Hepatocyte (in vitro differentiated cells): ENCODE measurements at regions not wholly inside any gene's neighbourhood (a gene's known extent, or its start where the extent isn't known, plus 50 kb on each side); places are given as distances from the start of the nearest gene placed in this dataset.

ENCODE experiments used
- DNase-seq: peaks from one replicate; pipeline ENCODE4 v3.0.0-alpha.2; 2016; ENCODE audit warnings: low spot score
- H2AFZ ChIP-seq: fragments of 200-600 bp; sonication (generic); 2 replicates; pipeline ENCODE4 v1.6.0; 2016; ENCODE audit warnings: antibody characterized with exemption, mild to moderate bottlenecking
- H3K27ac ChIP-seq: fragments of 200-600 bp; sonication (generic); 2 replicates; pipeline ENCODE4 v1.5.1; 2016; ENCODE audit warnings: mild to moderate bottlenecking
- H3K27me3 ChIP-seq: fragments of 200-600 bp; sonication (generic); 2 replicates; pipeline ENCODE4 v1.6.1; 2016
- H3K36me3 ChIP-seq: fragments of 200-600 bp; sonication (generic); replicated peaks from 2 replicates; pipeline ENCODE4 v1.5.1; 2016; ENCODE audit warnings: low read depth; ENCODE audit not compliant: insufficient read depth
- H3K4me1 ChIP-seq: fragments of 200-600 bp; sonication (generic); 2 replicates; pipeline ENCODE4 v1.5.1; 2016; ENCODE audit warnings: mild to moderate bottlenecking, moderate library complexity; ENCODE audit not compliant: insufficient read depth
- H3K4me2 ChIP-seq: fragments of 200-600 bp; sonication (generic); 2 replicates; pipeline ENCODE4 v1.6.0; 2016
- H3K4me3 ChIP-seq: fragments of 200-600 bp; sonication (generic); 2 replicates; pipeline ENCODE4 v1.5.1; 2016; ENCODE audit warnings: mild to moderate bottlenecking
- H3K79me2 ChIP-seq: fragments of 200-600 bp; sonication (generic); 2 replicates; pipeline ENCODE4 v1.6.0; 2017; ENCODE audit warnings: mild to moderate bottlenecking
- H3K9me2 ChIP-seq: fragments of 200-600 bp; sonication (generic); replicated peaks from 2 replicates; pipeline ENCODE4 v1.6.0; 2017; ENCODE audit warnings: mild to moderate bottlenecking; ENCODE audit not compliant: insufficient read depth
- H3K9me3 ChIP-seq: fragments of 200-600 bp; sonication (generic); 2 replicates; pipeline ENCODE4 v1.5.1; 2016; ENCODE audit warnings: low read depth, mild to moderate bottlenecking
- H4K20me1 ChIP-seq: fragments of 200-600 bp; sonication (generic); 2 replicates; pipeline ENCODE4 v1.6.0; 2016; ENCODE audit warnings: mild to moderate bottlenecking; ENCODE audit not compliant: insufficient read depth, poor library complexity, severe bottlenecking
- CTCF ChIP-seq: fragments of 200-600 bp; sonication (generic); IDR thresholded peaks from 2 replicates; pipeline ENCODE4 v1.5.1; 2016; ENCODE audit warnings: antibody characterized with exemption, mild to moderate bottlenecking; ENCODE audit not compliant: poor library complexity
- EZH2 ChIP-seq: fragments of 200-600 bp; sonication (generic); IDR thresholded peaks from 2 replicates; pipeline ENCODE4 v1.6.1; 2016; ENCODE audit warnings: antibody characterized with exemption, mild to moderate bottlenecking, borderline replicate concordance
- EZH2phosphoT487 ChIP-seq: fragments of 200-600 bp; sonication (generic); IDR thresholded peaks from one replicate; pipeline ENCODE4 v1.6.1; 2018; ENCODE audit warnings: antibody characterized with exemption, mild to moderate bottlenecking, low read depth, moderate library complexity; ENCODE audit not compliant: unreplicated experiment, severe bottlenecking
- WGBS: methylation state at CpG from one replicate; pipeline ENCODE4 v1.1.6; 2016; ENCODE audit warnings: low lambda C conversion rate; ENCODE audit errors: missing lambda C conversion rate; 5-methylcytosine and 5-hydroxymethylcytosine counted together

GRCh38 chr4:189376901-189377300 is 563.8 kb upstream of the FRG1 start:
- Histone ChIP-seq H3K27me3 (no peaks in the 10 kb centered on the region), H3K4me3 (no peak overlapping the region), H3K9me2 (no peaks in the 10 kb centered on the region), H3K27ac (no peak overlapping the region), H3K9me3 (no peaks in the 10 kb centered on the region), H4K20me1 (no peaks in the 10 kb centered on the region), H3K36me3 (no peaks in the 10 kb centered on the region), H3K4me2 (no peak overlapping the region), H2AFZ (no peak overlapping the region), H3K4me1 (no peaks in the 10 kb centered on the region), H3K79me2 (no peaks in the 10 kb centered on the region)
- DNase-seq: no peak
- 86% methylated on average over 2 of the region's 2 CpGs for WGBS
- no peak for TF ChIP-seq CTCF
- TF ChIP-seq EZH2phosphoT487: no peak
- no peak for TF ChIP-seq EZH2

- Histone ChIP-seq H3K36me3 (no peaks in the 10 kb centered on the region), H3K9me2 (no peaks in the 10 kb centered on the region), H4K20me1 (no peaks in the 10 kb centered on the region), H3K27ac (no peak overlapping the region), H3K4me3 (no peak overlapping the region), H3K27me3 (no peaks in the 10 kb centered on the region), H2AFZ (no peak overlapping the region), H3K4me1 (no peaks in the 10 kb centered on the region), H3K79me2 (no peaks in the 10 kb centered on the region), H3K9me3 (no peaks in the 10 kb centered on the region), H3K4me2 (no peak overlapping the region)
- 69% methylated on average over 2 of the region's 2 CpGs for WGBS
- TF ChIP-seq EZH2phosphoT487 (no peak), CTCF (no peak)
- DNase-seq: no peak
Observed at GRCh38 chr4:189377569-189377968, 563.1 kb upstream of the FRG1 start.

GRCh38 chr4:189385098-189385497 is 555.6 kb upstream of the FRG1 start:
- H3K4me3 ChIP-seq: no peak overlapping the region
- H3K4me2 ChIP-seq: no peak overlapping the region
- 40% methylated on average over 1 of the region's 1 CpG for WGBS
- H3K27ac ChIP-seq: no peak overlapping the region
- H3K4me1 ChIP-seq: no peaks in the 10 kb centered on the region
- no peaks in the 10 kb centered on the region for H3K27me3 ChIP-seq
- DNase-seq: peak; percentile 39
- H4K20me1 ChIP-seq: no peaks in the 10 kb centered on the region
- H3K36me3 ChIP-seq: no peaks in the 10 kb centered on the region
- H3K79me2 ChIP-seq: no peaks in the 10 kb centered on the region
- no peaks in the 10 kb centered on the region for H3K9me2 ChIP-seq
- H2AFZ ChIP-seq: no peak overlapping the region
- no peaks in the 10 kb centered on the region for H3K9me3 ChIP-seq
- TF ChIP-seq CTCF: no peak
- TF ChIP-seq EZH2phosphoT487: no peak
- no peak for TF ChIP-seq EZH2

GRCh38 chr4:189385579-189385978 is 555.1 kb upstream of the FRG1 start:
- H3K4me1 ChIP-seq: no peaks in the 10 kb centered on the region
- 37% methylated on average over 2 of the region's 2 CpGs for WGBS

More at GRCh38 chr4:189385579-189385978, 555.1 kb upstream of the FRG1 start:
- Histone ChIP-seq H3K4me3 (no peak overlapping the region), H3K36me3 (no peaks in the 10 kb centered on the region), H3K79me2 (no peaks in the 10 kb centered on the region), H3K27ac (no peak overlapping the region), H3K9me2 (no peaks in the 10 kb centered on the region), H4K20me1 (no peaks in the 10 kb centered on the region), H3K27me3 (no peaks in the 10 kb centered on the region), H3K9me3 (no peaks in the 10 kb centered on the region), H2AFZ (no peak overlapping the region), H3K4me2 (peak overlapping the region; percentile 34)
- TF ChIP-seq CTCF (no peak), EZH2phosphoT487 (no peak), EZH2 (no peak)
- no peak for DNase-seq
